Transverse colon (tissue), 4 donors: ENCODE measurements at regions not wholly inside any gene's neighbourhood (a gene's known extent, or its start where the extent isn't known, plus 50 kb on each side); places are given as distances from the start of the nearest gene placed in this dataset.

Experiments
- CTCF ChIP-seq, 5 experiments: fragments of 200-600 bp in 3 of 5; fragments of 450-650 bp in 2 of 5; sonication (generic) in 3 of 5; IDR thresholded peaks; 1 replicate in 2 of 5; 2 replicates in 3 of 5; pipeline ENCODE4 v1.5.1; 2016 to 2017; ENCODE audit warnings: antibody characterized with exemption in 5 of 5, inconsistent platforms in 3 of 5, mild to moderate bottlenecking in 2 of 5, moderate library complexity in 1 of 5
- EP300 ChIP-seq: sonication (generic); formaldehyde crosslinking; IDR thresholded peaks from one replicate; pipeline ENCODE4 v1.6.1; 2017; ENCODE audit warnings: antibody characterized with exemption, low read depth
- POLR2A ChIP-seq: fragments of 450-650 bp; IDR thresholded peaks from one replicate; pipeline ENCODE4 v1.6.1; 2016; ENCODE audit warnings: antibody characterized with exemption, mild to moderate bottlenecking, moderate library complexity
- POLR2AphosphoS5 ChIP-seq, 3 donors: sonication (generic); formaldehyde crosslinking; IDR thresholded peaks; one replicate each; pipeline ENCODE4 v1.6.1; 2016; ENCODE audit warnings: antibody characterized with exemption in 3 of 3

GRCh38 chr1:218845589-218845988, 328.1 kb upstream of the LYPLAL1 start:
- TF ChIP-seq EP300 = no peak
- TF ChIP-seq POLR2A = no peak
- TF ChIP-seq POLR2AphosphoS5 (IDR thresholded peaks at IDR 0.05) = no peak
- no peak for TF ChIP-seq CTCF (IDR thresholded peaks at IDR 0.05)
